Dendritic cell treated with granulocyte-macrophage colony-stimulating factor and Interleukin-4, amounts not matched to agents 40 ng/mL and 50 ng/mL, for 4 days (primary cell): ENCODE measurements at regions not wholly inside any gene's neighbourhood (a gene's known extent, or its start where the extent isn't known, plus 50 kb on each side); places are given as distances from the start of the nearest gene placed in this dataset.
"Not testable (repeated sequence)": the region's sequence is repeated elsewhere in the genome, so short reads cannot be mapped to it uniquely, and the experiment has no call there.

ENCODE experiments used
- H3K27ac Mint-ChIP-seq: one replicate; pipeline ENCODE4 v1.8.0; 2022; ENCODE audit warnings: mild to moderate bottlenecking, mixed read lengths
- H3K27me3 Mint-ChIP-seq: one replicate; pipeline ENCODE4 v1.8.0; 2022; ENCODE audit warnings: mild to moderate bottlenecking, mixed read lengths
- H3K36me3 Mint-ChIP-seq: one replicate; pipeline ENCODE4 v1.8.0; 2022; ENCODE audit warnings: low read depth, mixed read lengths
- H3K4me1 Mint-ChIP-seq: one replicate; pipeline ENCODE4 v1.8.0; 2022; ENCODE audit warnings: low read depth, mixed read lengths
- H3K4me3 Mint-ChIP-seq: one replicate; pipeline ENCODE4 v1.8.0; 2022; ENCODE audit warnings: mild to moderate bottlenecking, moderate library complexity, mixed read lengths
- H3K9me3 Mint-ChIP-seq: one replicate; pipeline ENCODE4 v1.8.0; 2022; ENCODE audit warnings: mixed read lengths
- intact Hi-C: fragments of 100-400 bp; cut with micrococcal nuclease; formaldehyde crosslinking; loops from one replicate; pipeline ENCODE4 v1.15.0; 2022

- no peak overlapping the region for H3K27ac Mint-ChIP-seq
- H3K36me3 Mint-ChIP-seq = no peaks in the 10 kb centered on the region
- no peaks in the 10 kb centered on the region for H3K4me1 Mint-ChIP-seq
- no peak overlapping the region for H3K4me3 Mint-ChIP-seq
- intact Hi-C loops = no loop called here
- no peaks in the 10 kb centered on the region for H3K27me3 Mint-ChIP-seq
- H3K9me3 Mint-ChIP-seq = no peaks in the 10 kb centered on the region
These were observed 426.7 kb upstream of the ARX start for GRCh38 chrX:25442499-25442898.

GRCh38 chrX:25433307-25433706 lies 417.5 kb upstream of the ARX start:
- Mint-ChIP-seq H3K27ac (no peak overlapping the region), H3K4me3 (no peak overlapping the region), H3K36me3 (no peaks in the 10 kb centered on the region), H3K27me3 (no peaks in the 10 kb centered on the region), H3K4me1 (no peaks in the 10 kb centered on the region), H3K9me3 (no peaks in the 10 kb centered on the region)
- intact Hi-C loops = no loop called here

GRCh38 chrX:25432396-25432795 lies 416.6 kb upstream of the ARX start:
- H3K27me3 Mint-ChIP-seq = no peaks in the 10 kb centered on the region
- H3K4me1 Mint-ChIP-seq = no peaks in the 10 kb centered on the region
- H3K27ac Mint-ChIP-seq = no peak overlapping the region
- intact Hi-C loops = no loop called here
- no peak overlapping the region for H3K4me3 Mint-ChIP-seq
- H3K9me3 Mint-ChIP-seq = peaks cover 9% of the 10 kb centered on the region
- no peaks in the 10 kb centered on the region for H3K36me3 Mint-ChIP-seq

- intact Hi-C loops = no loop called here
- no peaks in the 10 kb centered on the region for H3K36me3 Mint-ChIP-seq
These were observed 412.2 kb upstream of the ARX start for GRCh38 chrX:25427873-25428555.

GRCh38 chrX:25404163-25404562 lies 388.4 kb upstream of the ARX start:
- H3K9me3 Mint-ChIP-seq, H3K4me1 Mint-ChIP-seq, H3K36me3 Mint-ChIP-seq, H3K27ac Mint-ChIP-seq, H3K4me3 Mint-ChIP-seq, H3K27me3 Mint-ChIP-seq, intact Hi-C loops: not testable (repeated sequence)

More at GRCh38 chrX:25427873-25428555, 412.2 kb upstream of the ARX start:
- H3K9me3 Mint-ChIP-seq = peaks cover 31% of the 10 kb centered on the region
- H3K4me1 Mint-ChIP-seq = no peaks in the 10 kb centered on the region
- no peak overlapping the region for H3K4me3 Mint-ChIP-seq
- H3K27me3 Mint-ChIP-seq = no peaks in the 10 kb centered on the region
- H3K27ac Mint-ChIP-seq = no peak overlapping the region

GRCh38 chrX:25389266-25389665 lies 373.5 kb upstream of the ARX start:
- Mint-ChIP-seq H3K9me3 (peaks cover 6% of the 10 kb centered on the region), H3K36me3 (no peaks in the 10 kb centered on the region), H3K27ac (no peak overlapping the region), H3K4me3 (no peak overlapping the region), H3K27me3 (no peaks in the 10 kb centered on the region), H3K4me1 (no peaks in the 10 kb centered on the region)
- intact Hi-C loops = no loop called here

- H3K27me3 Mint-ChIP-seq = no peaks in the 10 kb centered on the region
- no peaks in the 10 kb centered on the region for H3K4me1 Mint-ChIP-seq
- H3K4me3 Mint-ChIP-seq = no peak overlapping the region
- no peaks in the 10 kb centered on the region for H3K9me3 Mint-ChIP-seq
- no peak overlapping the region for H3K27ac Mint-ChIP-seq
- intact Hi-C loops = no loop called here
- no peaks in the 10 kb centered on the region for H3K36me3 Mint-ChIP-seq
These were observed 367.4 kb upstream of the ARX start for GRCh38 chrX:25383196-25383595.

- peaks cover 20% of the 10 kb centered on the region for H3K9me3 Mint-ChIP-seq
- intact Hi-C loops = no loop called here
- no peaks in the 10 kb centered on the region for H3K27me3 Mint-ChIP-seq
- no peaks in the 10 kb centered on the region for H3K36me3 Mint-ChIP-seq
- H3K4me3 Mint-ChIP-seq = no peak overlapping the region
- no peak overlapping the region for H3K27ac Mint-ChIP-seq
- no peaks in the 10 kb centered on the region for H3K4me1 Mint-ChIP-seq
These were observed 340.7 kb upstream of the ARX start for GRCh38 chrX:25356456-25356855.

GRCh38 chrX:25344161-25344936 lies 328.6 kb upstream of the ARX start:
- Mint-ChIP-seq H3K27ac (no peak overlapping the region), H3K4me1 (no peaks in the 10 kb centered on the region), H3K27me3 (no peaks in the 10 kb centered on the region), H3K9me3 (no peaks in the 10 kb centered on the region), H3K36me3 (no peaks in the 10 kb centered on the region), H3K4me3 (no peak overlapping the region)
- intact Hi-C loops = no loop called here

- H3K27ac Mint-ChIP-seq = no peak overlapping the region
- no peaks in the 10 kb centered on the region for H3K4me1 Mint-ChIP-seq
- intact Hi-C loops = no loop called here
- no peaks in the 10 kb centered on the region for H3K9me3 Mint-ChIP-seq
- no peaks in the 10 kb centered on the region for H3K27me3 Mint-ChIP-seq
- H3K4me3 Mint-ChIP-seq = no peak overlapping the region
- H3K36me3 Mint-ChIP-seq = no peaks in the 10 kb centered on the region
These were observed 327.3 kb upstream of the ARX start for GRCh38 chrX:25343060-25343459.

- no peaks in the 10 kb centered on the region for H3K36me3 Mint-ChIP-seq
- no peak overlapping the region for H3K4me3 Mint-ChIP-seq
- no peaks in the 10 kb centered on the region for H3K9me3 Mint-ChIP-seq
- H3K27ac Mint-ChIP-seq = no peak overlapping the region
- H3K4me1 Mint-ChIP-seq = no peaks in the 10 kb centered on the region
- intact Hi-C loops = no loop called here
- H3K27me3 Mint-ChIP-seq = no peaks in the 10 kb centered on the region
These were observed 322.1 kb upstream of the ARX start for GRCh38 chrX:25337841-25338240.

- H3K4me1 Mint-ChIP-seq = no peaks in the 10 kb centered on the region
- H3K9me3 Mint-ChIP-seq = no peaks in the 10 kb centered on the region
- no peak overlapping the region for H3K4me3 Mint-ChIP-seq
- H3K27ac Mint-ChIP-seq = no peak overlapping the region
- intact Hi-C loops = no loop called here
- no peaks in the 10 kb centered on the region for H3K36me3 Mint-ChIP-seq
- no peaks in the 10 kb centered on the region for H3K27me3 Mint-ChIP-seq
These were observed 285.2 kb upstream of the ARX start for GRCh38 chrX:25300994-25301393.

GRCh38 chrX:25296850-25297249 lies 281.1 kb upstream of the ARX start:
- Mint-ChIP-seq H3K27me3 (no peaks in the 10 kb centered on the region), H3K36me3 (no peaks in the 10 kb centered on the region), H3K27ac (no peak overlapping the region), H3K4me3 (no peak overlapping the region), H3K9me3 (no peaks in the 10 kb centered on the region), H3K4me1 (no peaks in the 10 kb centered on the region)
- intact Hi-C loops = no loop called here

GRCh38 chrX:25295466-25295865 lies 279.7 kb upstream of the ARX start:
- Mint-ChIP-seq H3K36me3 (no peaks in the 10 kb centered on the region), H3K27ac (no peak overlapping the region), H3K27me3 (no peaks in the 10 kb centered on the region), H3K4me1 (no peaks in the 10 kb centered on the region), H3K9me3 (no peaks in the 10 kb centered on the region), H3K4me3 (no peak overlapping the region)
- intact Hi-C loops = no loop called here

- no peaks in the 10 kb centered on the region for H3K27me3 Mint-ChIP-seq
- no peaks in the 10 kb centered on the region for H3K36me3 Mint-ChIP-seq
- H3K9me3 Mint-ChIP-seq = no peaks in the 10 kb centered on the region
- H3K4me1 Mint-ChIP-seq = no peaks in the 10 kb centered on the region
- no peak overlapping the region for H3K27ac Mint-ChIP-seq
- H3K4me3 Mint-ChIP-seq = no peak overlapping the region
- intact Hi-C loops = no loop called here
These were observed 274.4 kb upstream of the ARX start for GRCh38 chrX:25290132-25290531.
